KG1 (cell line): ENCODE measurements at regions not wholly inside any gene's neighbourhood (a gene's known extent, or its start where the extent isn't known, plus 50 kb on each side); places are given as distances from the start of the nearest gene placed in this dataset.

ENCODE experiments used
- DNase-seq: peaks from one replicate; lab custom pipeline; 2025; lab: John Stamatoyannopoulos, UW

DNA sequence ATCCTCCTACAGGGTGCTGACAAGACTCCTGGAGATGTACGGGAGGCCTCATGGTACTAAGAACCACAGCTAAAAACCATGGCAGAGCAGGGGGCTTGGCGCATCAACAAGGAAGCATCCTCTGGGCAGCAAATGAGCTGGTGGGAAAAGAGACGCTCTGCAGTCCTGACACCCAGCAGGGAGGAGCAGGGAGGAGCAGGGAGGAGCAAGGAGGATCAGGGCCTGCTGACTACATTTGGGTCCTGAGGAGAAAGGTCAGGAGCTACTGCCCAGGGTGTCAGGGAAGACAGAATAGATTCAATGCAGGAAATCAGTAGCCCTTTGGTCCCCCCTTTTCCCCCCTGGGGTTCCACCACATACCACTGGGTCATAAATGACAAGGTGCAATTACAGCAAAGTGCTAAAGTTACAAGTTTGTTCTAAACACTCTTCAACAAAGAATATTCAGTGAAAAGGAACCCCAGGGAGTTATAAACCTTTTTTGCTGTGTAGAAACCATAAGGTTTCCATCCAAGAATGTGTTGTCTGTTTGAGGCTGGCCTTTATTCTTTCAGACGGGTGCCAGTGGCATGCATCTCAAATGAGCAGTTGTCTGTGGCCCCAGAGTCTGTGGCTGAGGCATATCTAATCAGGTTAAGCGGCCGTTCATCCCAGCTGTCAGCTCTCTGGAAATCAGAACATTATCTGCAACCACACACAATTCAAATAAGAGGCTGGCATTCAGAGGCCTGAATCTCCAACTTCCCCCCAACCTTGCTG, 325.0 kb downstream of the CDC5L start:
- DNase-seq = no peak

DNA sequence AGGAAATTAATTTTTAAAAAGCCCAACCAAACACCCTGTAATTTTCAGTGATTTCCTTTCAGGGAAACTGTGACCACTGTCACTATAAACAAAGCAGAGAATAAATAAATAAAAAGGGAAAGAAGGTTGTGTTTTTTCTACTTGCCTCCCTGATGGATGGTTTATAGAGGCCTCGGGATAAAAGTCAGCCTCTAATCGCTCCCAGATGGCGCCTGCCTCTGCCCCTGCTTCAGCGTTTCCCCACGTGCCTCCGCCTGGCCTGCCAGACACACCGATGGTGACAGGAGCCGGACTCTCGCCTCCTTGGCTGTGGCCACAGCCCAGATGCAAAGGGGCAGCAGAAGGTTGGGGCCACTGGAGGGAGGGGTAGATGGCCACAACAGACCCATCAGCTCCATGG, 327.7 kb downstream of the CDC5L start:
- DNase-seq = no peak

DNA sequence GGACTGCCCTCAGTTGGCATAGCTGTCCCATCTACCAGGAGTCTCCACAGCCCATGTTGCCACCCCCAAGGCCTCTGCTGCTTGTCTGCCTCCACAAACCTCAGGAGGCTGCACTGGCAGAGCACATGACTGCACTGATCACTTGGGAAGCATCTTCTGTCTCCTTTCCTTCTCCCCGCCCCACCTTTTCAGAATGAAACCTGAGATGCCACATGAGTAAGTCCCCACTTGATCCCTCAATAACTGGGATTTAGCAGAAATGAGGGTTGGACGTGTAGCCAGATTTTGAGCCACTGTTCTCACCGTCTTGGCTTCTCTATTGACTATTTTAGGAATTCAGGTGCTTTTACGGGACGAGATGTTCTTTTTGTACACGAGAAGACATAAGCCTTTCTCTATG, 328.4 kb downstream of the CDC5L start:
- no peak for DNase-seq

DNA sequence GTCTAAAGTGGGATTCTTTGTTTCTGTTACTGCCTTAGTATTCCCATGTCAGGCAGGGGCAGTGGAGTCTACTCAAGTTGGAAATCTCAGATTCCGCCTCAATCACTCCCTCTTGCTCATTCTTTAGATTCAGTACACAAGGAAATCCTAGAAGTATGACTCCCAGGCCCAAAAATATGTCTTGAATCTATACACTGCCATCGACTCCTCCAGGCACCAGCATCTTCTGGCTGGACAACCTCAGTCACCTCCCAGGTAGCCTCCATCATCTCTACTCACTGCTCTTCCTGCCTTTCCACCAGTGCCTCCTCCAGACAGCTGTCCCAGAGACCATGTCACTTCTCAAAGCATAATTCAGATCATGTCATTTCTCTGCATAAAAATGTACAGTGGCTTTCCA, 329.9 kb downstream of the CDC5L start:
- no peak for DNase-seq

DNA sequence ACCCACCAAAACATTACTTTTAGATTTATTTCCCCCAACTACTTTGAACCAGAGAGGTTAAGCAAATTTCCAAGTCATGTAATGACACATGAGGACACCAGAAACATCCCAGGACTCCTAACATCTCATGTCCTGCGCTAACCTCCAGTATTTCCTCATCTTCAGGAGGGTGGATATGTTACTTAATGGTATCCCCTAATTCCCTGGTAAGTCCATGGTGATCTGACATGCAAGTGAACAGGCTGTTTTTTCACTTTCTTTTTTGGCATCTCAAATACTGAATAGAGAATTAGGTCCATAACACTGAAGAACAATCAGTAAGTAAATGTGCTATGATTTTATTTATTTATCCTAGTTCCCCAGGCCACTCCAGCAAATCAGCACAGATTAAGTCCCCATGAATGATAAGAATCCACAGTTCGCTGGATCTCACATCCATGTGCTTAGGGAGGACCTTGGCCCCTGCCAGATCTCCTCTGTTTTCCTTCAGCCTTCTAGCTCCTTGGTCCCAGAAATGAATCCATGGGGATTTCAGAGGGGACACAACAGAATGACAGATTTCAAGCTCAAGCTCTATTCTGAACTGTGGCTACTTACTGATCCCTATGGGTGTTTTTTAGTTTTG, 334.6 kb downstream of the CDC5L start:
- no peak for DNase-seq

DNA sequence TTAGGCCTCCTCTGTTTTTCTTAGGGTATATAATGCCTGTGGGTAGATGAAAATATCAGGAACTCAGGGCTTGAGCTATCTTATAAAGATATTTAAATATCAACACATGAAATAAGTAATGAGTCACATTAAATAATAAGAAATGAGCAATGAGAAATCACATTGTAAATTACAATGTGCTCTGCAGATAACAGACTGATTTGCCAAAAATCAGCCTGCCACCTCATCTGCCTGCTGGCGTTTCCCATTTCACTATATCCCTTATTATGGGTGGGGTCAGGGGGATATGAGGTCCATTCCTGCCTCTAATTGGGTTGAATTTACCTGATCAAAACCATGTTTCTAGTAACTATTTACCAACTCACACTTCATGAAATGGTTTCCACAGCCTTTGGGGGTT, 335.2 kb downstream of the CDC5L start:
- DNase-seq = no peak

DNA sequence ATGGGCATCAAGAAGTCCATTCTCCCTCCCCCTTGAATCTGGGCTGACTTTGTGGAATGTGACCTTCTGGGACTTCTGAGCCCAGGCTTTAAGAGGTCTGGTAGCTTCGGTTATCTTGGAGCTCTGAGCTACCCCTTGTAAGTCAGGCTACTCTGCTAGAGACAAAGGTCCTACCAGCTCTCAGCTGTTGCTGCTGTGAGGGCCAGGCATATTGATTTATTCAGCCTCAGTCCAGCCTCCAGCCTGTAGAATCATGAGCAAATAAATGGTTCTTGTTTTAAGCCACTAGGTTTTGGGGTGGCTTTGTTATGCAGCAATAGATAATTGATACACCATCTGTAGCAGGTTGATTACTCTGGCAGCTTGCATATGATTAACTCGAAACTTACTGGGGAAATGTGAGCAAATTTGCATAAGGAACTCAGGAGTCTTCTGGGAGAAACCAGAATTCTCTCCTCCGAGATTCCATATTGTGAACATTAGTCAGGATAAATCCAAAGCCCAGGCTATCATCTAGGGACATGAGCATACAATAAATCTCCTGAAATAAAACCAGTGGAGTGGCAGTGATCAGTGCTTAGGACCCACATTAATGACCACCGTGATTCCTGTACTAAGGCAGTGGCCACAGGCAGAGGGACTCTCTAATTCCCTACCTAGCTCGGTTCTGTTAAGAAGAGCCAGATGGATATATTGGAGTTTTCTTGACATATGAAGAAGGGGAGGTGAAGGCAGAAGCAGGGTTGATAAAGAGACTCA, 336.1 kb downstream of the CDC5L start:
- no peak for DNase-seq

DNA sequence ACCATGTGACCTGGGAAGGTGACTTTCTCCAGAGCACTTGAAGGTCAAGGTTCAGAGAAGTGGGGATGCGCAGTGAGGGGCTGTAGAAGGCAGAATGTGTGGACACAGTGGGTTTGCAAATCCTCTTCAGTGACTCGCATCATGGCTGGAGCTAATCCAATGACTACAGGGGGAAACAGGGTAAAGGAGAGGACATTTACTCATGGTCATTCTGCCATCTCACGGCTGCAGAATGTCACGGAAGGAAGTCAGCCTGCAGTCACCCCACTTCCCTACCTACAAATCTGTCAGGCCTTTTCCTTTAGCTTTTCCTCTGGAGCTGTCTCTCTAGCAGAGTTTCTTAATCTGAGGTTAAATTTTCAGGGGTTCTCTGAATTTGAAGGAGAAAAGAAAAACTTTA, 337.6 kb downstream of the CDC5L start:
- no peak for DNase-seq

DNA sequence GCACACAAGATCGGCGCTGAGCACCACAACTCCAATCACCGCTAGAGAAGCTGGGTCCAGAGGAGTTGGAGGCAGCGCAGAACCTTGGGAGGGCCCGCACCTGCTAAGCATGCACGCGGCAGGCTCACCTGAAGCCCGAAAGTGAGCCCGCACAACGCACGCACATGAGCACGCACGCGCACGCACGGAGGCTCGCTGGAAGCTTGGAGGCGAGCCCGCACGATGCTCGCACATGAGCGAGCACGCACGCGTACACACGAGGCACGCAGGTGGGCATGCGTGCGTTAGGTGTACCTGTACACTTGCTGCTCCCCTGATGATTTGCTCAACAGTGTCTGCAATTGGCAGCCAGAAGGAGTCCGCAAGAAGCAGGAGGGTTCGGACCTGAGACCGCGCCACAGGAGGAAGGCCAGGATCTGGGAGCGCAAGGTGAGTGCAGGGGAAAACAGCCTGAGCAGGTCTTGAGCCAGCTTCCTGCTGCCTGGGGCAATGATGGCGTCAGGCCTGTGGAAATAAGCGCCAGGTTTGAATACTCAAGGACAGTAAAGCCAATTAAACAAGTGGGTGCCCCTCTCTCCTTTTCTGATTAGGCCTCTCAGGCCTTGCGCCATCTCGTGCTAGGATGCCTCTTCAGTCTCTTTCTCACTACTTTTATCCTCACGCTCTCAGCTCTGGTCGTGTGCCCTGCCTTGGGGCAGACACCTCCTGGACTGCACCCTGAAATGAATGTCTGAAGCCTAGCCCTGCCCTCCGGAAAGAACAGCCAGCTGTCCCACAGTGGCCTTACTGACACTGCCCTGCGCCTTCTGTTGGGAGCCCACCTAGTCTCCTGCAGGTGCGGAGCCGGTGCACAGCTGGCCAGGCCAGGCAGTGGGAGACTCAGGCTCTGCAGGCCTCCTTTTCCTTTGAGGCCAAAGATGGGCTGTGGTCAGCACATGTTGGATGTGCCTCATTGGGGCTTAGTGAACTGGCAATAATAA, 340.4 kb downstream of the CDC5L start:
- DNase-seq = no peak

DNA sequence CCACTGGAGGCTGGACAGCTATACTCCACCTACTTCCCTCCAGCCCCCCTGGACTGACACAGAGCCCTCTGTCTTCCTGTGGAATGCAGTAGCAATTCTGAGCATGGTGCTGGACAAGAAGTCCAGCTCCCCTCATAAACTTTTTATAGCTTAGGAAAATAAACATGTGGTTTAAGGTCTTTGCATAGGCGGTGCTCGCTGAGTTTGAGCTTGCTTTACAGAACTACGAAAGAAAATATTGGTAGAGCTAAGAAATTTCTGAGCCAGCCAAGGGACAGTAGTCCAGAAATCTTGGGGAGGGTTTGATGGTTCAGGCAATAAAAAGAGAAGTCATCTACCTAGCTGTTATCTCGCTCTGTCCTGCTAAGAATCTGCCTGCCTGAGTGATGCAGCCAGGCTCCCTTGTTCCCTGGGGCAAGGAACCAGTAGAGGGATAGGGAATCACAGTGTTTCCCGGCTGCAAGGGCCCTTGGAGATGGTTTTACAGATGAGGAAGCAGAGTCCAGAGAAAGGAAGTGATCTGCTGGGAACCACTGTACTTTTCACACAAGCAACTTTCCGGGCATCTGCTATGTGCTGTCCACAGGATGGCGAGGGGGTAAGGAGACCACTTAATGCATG, 343.4 kb downstream of the CDC5L start:
- DNase-seq = no peak

DNA sequence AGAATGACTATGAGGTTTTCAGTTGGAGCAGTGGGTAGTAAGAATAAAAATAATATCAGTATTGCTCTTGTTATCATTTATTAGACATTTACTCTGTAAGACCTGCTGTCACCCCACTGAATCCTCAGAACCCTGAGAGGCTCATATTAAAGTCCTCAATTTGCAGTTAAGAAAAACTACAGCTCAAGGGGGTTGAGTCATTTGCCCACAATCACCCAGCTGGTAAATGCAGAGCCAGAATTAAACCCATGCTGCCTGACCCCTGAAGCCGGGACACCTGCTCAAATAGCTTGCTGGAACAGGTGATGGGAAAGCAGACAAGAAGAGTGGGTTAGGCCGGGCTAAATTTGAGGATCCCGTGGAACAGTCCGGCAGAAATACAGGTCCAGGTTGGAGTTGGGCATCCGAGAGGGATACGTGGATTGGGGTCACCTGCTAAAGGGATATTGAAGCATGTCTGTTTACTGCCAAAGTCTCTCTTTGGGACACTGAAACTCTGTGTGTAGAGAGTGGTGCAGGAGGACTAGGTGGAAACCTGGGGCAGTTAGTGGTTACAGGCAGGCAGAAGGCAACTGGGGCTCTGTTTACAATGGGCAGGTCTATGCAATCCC, 344.1 kb downstream of the CDC5L start:
- DNase-seq = no peak

DNA sequence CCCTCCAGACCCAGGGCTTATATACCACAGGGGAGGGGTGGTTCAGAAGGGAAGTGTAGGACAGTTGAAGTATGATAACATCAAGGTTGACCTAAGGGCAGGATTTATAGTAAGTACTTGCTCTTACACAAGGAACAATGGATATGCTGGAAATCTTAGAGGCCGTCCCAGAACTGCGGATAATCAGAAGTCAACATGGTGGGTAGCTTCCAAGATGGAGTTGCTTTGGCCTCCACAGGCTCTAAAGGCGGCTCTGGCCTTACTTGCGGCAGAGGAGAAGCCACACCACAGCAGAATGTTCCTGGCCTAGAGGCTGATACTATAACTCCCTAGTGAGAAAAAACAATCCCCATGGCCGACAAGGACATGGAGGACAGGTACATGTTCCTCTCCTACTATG, 344.7 kb downstream of the CDC5L start:
- DNase-seq = no peak

DNA sequence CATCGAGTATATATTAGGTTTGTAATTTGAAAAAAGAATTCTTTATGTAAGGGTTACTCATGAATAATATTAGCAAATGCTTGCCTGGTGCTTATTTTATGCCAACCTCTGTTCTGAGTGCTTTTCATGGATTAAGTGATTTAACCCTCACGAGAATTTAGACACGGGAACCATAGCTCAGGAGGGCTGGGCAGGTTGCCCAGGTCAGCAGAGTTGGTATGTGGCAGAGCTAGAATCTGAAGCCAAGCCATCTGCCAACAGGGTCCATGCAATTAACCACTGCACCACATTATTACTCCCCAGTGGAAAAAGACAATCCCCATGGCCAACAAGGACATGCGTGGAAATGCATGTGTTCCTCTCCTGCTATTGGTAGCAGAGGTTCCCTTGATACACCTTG, 345.6 kb downstream of the CDC5L start:
- no peak for DNase-seq

DNA sequence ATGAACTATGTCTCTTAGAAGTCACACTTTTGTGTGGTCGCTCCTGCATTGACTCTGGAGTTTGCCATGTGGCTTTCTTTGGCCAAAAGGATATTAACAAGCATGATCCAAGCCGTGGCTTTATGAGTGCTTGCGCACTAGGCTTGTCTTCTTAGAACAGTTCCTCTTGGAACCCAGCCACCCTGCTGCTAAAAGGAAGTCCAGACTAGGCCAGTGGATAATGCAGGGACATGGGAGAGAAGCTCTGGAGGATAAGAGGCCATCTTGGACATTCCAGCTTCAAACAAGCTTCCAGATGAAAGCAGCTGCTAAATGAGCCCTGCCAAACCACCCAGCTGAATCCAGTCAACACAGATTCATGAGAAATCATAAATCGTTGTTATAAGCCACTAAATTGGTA, 346.4 kb downstream of the CDC5L start:
- no peak for DNase-seq

DNA sequence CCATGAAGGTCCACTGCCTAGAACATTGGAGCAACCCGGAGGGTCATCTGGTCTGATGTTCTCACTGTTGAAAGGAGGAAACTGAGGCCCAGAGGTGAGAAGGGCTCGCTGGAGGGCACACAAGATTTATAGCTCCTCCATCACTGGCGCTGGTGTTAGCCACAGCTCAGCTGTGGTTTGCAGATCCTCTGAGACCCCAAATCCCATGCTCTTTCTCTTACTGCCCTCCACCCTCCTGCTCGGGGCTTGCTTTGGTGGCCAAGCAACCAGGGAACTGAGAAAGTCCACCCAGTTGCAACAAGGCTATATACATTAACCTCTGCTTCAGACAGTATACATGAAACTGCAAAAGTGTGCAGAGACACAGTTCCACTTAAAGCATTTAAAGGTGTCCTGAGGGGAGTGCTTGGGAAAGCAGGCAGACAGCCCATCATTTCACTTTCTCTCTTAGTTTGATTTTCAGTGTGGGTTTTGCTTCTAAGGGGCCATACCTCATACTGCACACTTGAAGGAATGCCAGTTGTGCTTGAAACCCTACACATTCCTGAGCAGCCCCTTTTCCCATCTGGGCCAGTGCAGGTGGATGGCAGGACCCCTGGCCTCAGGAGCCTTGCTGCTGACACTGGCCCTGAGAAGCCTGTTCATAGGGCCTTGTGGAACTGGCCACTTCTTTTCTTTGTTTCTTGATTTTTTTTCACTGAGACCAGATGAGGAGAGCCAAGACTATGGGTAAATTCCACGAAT, 347.6 kb downstream of the CDC5L start:
- no peak for DNase-seq

DNA sequence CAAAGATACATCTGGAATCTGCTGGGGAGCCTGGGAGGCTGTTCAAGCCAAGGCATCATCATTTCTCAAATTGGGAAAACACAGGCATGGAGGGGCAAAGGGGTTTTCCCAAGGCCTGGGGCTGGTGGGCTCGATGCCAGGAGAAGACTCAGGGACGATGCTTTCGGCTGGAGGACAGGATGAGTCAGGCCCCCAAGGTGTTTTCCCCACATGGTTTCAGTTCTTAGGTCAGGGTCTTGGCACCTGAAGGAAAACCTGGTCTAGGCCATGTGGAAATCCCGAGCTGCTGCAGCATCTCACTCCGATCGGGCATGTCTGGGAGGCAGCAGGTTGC, 348.1 kb downstream of the CDC5L start:
- DNase-seq = no peak

DNA sequence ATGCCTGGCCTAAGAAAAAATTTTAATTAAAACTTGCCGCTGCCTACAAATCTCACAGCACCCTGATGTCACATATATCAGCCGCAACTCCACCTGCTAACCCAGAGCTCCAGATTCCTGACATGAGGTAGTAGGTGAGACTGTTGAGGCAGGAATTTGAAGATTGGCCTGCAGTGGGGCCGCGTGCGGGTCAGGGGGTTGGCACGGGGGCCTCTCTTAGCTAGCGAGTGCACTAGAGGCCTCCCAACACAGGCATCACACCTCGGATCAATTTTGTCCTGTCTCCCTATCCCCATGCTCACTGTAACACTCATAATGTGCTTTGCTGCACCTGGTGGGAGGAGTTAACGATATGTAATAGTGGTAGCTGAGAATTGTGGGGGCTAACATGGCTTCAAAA, 349.8 kb downstream of the CDC5L start:
- DNase-seq = no peak

DNA sequence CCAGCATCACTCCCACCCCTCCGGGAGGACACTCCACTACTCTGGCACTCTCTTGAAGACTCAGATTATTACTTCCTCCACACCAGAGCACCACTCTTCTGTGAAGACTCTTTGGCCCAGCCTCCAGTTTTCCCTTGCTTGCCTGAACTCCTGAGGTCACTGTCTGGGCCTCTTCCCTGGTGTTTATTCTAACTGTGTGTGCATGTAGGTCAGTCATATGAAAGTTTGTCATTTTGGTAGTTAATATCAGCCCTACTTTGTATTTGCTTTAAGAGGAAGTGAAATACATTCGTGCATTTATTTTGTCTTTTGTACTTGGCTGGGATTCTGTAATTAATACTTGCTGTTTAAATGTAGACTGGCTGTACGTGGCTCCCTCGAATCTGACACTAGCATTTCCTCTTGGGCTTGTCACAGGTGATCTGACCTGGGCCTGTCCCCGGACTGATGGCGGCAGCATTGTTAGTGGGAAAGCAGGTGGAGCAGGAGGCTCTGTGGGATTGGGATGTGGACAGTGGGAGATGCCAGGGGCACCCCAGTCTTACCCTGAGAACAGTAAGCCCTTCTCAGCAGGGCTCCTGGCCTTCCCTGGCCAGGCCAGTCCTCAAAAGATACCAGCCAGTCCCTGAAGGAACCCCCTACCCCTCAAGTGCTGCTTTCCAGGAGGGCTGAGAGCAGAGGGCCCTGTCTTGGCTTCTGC, 350.5 kb downstream of the CDC5L start:
- DNase-seq = no peak

DNA sequence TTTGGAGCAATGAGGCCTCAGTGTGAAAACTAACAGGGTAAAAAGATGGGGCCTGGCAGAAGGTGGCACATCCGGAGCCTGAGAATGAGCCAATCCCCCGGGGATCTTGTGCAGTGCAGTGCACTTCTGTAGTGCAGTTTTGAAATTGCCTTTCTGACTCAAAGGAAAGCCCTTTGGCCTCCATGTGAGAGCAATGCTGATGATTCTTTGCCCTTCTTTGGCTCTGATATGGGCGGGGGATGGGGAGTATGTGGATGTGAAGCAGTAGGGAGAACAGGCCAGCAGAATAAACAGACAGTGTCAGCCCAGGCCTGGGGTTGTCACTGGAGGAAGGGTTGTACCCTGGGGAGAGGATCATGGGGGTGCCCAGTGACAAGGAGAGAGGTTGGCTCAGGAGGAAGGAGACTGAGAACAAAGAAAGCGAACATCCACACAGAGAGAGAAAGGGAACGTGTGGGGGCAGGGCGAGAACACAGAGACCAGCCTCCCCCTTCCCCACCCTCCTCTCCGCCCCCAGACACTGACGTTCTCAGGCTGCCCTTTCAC, 351.2 kb downstream of the CDC5L start:
- DNase-seq = no peak

DNA sequence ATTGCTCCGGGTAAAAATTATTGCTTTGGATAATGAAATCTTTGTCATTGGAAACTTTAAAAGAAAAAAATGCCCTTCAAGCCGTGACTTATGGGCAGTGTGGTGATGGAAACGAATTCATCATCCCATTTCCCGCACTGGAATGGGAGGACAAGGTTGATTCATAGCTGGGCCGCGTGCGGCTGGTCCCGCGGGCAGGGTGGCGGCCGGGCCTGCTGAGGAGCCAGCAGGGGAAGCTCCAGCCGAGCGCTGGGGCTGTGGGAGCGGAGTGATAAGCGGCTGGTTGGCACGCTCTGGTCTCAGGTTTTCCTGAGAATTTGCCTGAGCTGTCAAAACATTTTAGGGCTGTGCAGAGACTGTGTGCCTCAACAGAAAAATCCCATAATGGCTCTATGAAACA, 351.7 kb downstream of the CDC5L start:
- no peak for DNase-seq
